Ovary (tissue), 7 donors: ENCODE measurements at regions not wholly inside any gene's neighbourhood (a gene's known extent, or its start where the extent isn't known, plus 50 kb on each side); places are given as distances from the start of the nearest gene placed in this dataset.

Source experiments
- DNase-seq, 5 donors: peaks; one replicate each; pipeline ENCODE4 v3.0.0-alpha.2; 2019 to 2020
- H3K27ac ChIP-seq, 2 donors: fragments of 200-600 bp; one replicate each; pipeline versions ENCODE4 v1.5.1 to v1.8.0; 2019 to 2022
- H3K27me3 ChIP-seq: fragments of 200-600 bp; one replicate; pipeline ENCODE4 v1.8.0; 2022
- H3K36me3 ChIP-seq: fragments of 200-600 bp; sonication (generic); one replicate; pipeline ENCODE4 v1.5.1; 2019
- H3K4me1 ChIP-seq: one replicate; pipeline ENCODE4 v1.8.1; 2013; ENCODE audit warnings: mild to moderate bottlenecking, moderate library complexity; ENCODE audit not compliant: insufficient read depth
- H3K4me3 ChIP-seq: fragments of 200-600 bp; sonication (generic); one replicate; pipeline ENCODE4 v1.5.1; 2017
- H3K9me3 ChIP-seq, 2 donors: fragments of 200-600 bp in 1 of 2; sonication (generic) in 1 of 2; one replicate each; pipeline versions ENCODE4 v1.5.1 to v1.8.1; 2013 to 2019; ENCODE audit warnings: mild to moderate bottlenecking in 1 of 2, moderate library complexity in 1 of 2
- EP300 ChIP-seq: sonication (generic); formaldehyde crosslinking; IDR thresholded peaks from one replicate; pipeline ENCODE4 v1.6.1; 2017; ENCODE audit warnings: antibody characterized with exemption
- POLR2A ChIP-seq: fragments of 450-650 bp; IDR thresholded peaks from one replicate; pipeline ENCODE4 v1.6.1; 2017; ENCODE audit warnings: antibody characterized with exemption, mild to moderate bottlenecking, moderate library complexity
- WGBS, 3 donors: extraction: QIAGEN DNeasy Blood & Tissue Kit in 1 of 3; methylation state at CpG; one replicate each; pipeline versions ENCODE4 v1.1.5 to v1.1.7; 2013 to 2017; 5-methylcytosine and 5-hydroxymethylcytosine counted together
- intact Hi-C, 4 donors: fragments of 100-400 bp; cut with DNase I; formaldehyde crosslinking; loops; one replicate each; pipeline versions ENCODE4 v1.11.0 to v1.15.1; 2022 to 2023
- TF ChIP-seq, protein P1 (sequence below), 3 donors: fragments of 450-650 bp in 2 of 3; fragments of 200-600 bp in 1 of 3; IDR thresholded peaks; one replicate each; pipeline versions ENCODE4 v1.5.1 to v1.8.0; 2016 to 2022; ENCODE audit warnings: antibody characterized with exemption in 3 of 3, mild to moderate bottlenecking in 1 of 3
- donor health status: DM: no; HTN: no; CAD: no; lungs with moderate emphysema.
- donor health status: DM: no; HTN: no; CAD: no.
- donor health status: Bipolar disorder and iron deficiency.
- donor health status: DM: no; HTN: no; CAD: no.
- donor health status: DM: yes; HTN: yes; CAD: no.

DNA sequence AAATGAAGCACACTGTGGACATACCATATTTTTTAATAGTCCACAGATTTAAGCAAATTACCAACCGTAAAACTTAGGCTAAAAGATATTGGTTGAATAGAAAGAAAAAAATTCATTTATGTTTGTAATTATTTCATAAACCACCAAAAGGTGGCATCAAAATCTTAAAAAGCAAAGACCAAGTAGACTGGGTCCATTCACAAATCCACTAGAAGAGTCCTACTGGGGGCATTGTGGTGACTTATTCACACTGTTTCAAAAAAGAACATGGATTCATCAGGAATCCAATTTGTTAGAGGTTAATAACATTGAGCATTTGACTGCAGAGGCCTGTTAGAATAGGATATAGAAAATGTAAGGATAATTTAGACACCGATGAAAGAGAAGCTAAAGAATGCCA, 194.9 kb upstream of the KYNU start:
- Histone ChIP-seq H3K36me3 (no peaks in the 10 kb centered on the region), H3K27ac (no peak overlapping the region), H3K27me3 (no peaks in the 10 kb centered on the region), H3K4me3 (no peak overlapping the region), H3K9me3 (no peaks in the 10 kb centered on the region), H3K4me1 (no peaks in the 10 kb centered on the region)
- no peak for DNase-seq
- intact Hi-C loops: no loop called here
- 79 to 86% (median 81%) methylated on average over 2 of the region's 2 CpGs for WGBS, 3 donors
- TF ChIP-seq EP300 (no peak), POLR2A (no peak)
- TF ChIP-seq, protein P1, sequence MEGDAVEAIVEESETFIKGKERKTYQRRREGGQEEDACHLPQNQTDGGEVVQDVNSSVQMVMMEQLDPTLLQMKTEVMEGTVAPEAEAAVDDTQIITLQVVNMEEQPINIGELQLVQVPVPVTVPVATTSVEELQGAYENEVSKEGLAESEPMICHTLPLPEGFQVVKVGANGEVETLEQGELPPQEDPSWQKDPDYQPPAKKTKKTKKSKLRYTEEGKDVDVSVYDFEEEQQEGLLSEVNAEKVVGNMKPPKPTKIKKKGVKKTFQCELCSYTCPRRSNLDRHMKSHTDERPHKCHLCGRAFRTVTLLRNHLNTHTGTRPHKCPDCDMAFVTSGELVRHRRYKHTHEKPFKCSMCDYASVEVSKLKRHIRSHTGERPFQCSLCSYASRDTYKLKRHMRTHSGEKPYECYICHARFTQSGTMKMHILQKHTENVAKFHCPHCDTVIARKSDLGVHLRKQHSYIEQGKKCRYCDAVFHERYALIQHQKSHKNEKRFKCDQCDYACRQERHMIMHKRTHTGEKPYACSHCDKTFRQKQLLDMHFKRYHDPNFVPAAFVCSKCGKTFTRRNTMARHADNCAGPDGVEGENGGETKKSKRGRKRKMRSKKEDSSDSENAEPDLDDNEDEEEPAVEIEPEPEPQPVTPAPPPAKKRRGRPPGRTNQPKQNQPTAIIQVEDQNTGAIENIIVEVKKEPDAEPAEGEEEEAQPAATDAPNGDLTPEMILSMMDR (IDR thresholded peaks at IDR 0.05): no peak

- H3K36me3 ChIP-seq: no peaks in the 10 kb centered on the region
- no peak for DNase-seq
- WGBS, 3 donors: 15 to 43% (median 26%) methylated on average over 1 of the region's 1 CpG
- H3K4me1 ChIP-seq: no peaks in the 10 kb centered on the region
- H3K27me3 ChIP-seq: no peaks in the 10 kb centered on the region
- intact Hi-C loops: no loop called here
- H3K4me3 ChIP-seq: no peak overlapping the region
- H3K27ac ChIP-seq: no peak overlapping the region
- no peaks in the 10 kb centered on the region for H3K9me3 ChIP-seq
- no peak for TF ChIP-seq EP300
- TF ChIP-seq, protein P1 (IDR thresholded peaks at IDR 0.05): no peak
- no peak for TF ChIP-seq POLR2A
These were observed 195.5 kb upstream of the KYNU start for GRCh38 chr2:142681952-142682351.

DNA sequence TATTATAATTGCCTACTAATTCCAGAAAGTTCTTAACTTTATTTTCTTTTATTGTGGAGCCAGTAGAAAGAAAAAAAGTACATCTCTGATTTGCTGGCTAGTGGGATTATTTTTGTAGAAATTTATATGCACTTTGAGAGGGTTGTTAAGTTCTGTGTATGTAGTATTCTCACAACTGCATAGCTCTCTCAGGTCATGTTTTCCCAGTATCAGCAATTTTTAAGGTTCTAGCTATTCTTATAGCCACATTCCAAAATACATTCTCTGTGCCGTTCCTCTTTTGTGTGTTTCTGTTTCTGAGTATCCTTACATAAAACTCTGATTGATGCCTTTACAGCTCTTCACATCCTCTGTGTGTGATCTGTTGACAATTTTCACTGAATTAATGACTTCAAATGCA, 199.3 kb upstream of the KYNU start:
- 57 to 80% (median 75%) methylated on average over 1 of the region's 1 CpG for WGBS, 3 donors

GRCh38 chr2:142675398-142675797, 202.1 kb upstream of the KYNU start:
- intact Hi-C loops: no loop called here
- TF ChIP-seq, protein P1 (IDR thresholded peaks at IDR 0.05): no peak
- TF ChIP-seq POLR2A: no peak
- TF ChIP-seq EP300: no peak
- 73 to 76% (median 76%) methylated on average over 5 of the region's 5 CpGs for WGBS, 3 donors

More for the DNA sequence above, 199.3 kb upstream of the KYNU start:
- Histone ChIP-seq H3K36me3 (no peaks in the 10 kb centered on the region), H3K27ac (no peak overlapping the region), H3K27me3 (no peaks in the 10 kb centered on the region), H3K4me1 (no peaks in the 10 kb centered on the region), H3K4me3 (no peak overlapping the region), H3K9me3 (no peaks in the 10 kb centered on the region)
- TF ChIP-seq POLR2A (no peak), EP300 (no peak)
- TF ChIP-seq, protein P1 (IDR thresholded peaks at IDR 0.05): no peak
- intact Hi-C loops: no loop called here
- no peak for DNase-seq

DNA sequence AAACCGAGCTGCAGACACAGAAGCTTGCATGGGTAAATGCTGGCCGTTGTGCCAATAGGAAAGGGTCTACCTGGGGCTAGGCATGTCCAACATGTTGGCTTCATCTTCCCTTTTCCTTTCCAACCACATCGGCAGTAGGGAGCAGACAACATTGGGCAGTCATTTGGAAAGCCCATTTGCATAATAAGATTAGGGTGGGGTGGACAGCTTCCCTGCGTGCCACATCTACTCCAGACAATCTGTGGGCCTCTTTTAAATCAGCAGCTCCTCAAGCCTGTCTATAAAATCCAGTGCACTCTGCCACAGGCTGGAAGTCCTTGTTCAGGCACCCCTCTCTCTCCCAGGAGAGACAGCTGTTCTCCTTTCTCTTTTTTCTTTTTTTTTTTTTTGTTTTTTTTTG, 203.6 kb upstream of the KYNU start:
- H3K36me3 ChIP-seq: no peaks in the 10 kb centered on the region
- H3K4me3 ChIP-seq: no peak overlapping the region
- intact Hi-C loops: no loop called here
- no peak for DNase-seq
- 86 to 89% (median 87%) methylated on average over 4 of the region's 4 CpGs for WGBS, 3 donors
- TF ChIP-seq, protein P1 (IDR thresholded peaks at IDR 0.05): no peak
- TF ChIP-seq EP300 (no peak), POLR2A (no peak)
- no peaks in the 10 kb centered on the region for H3K9me3 ChIP-seq
- H3K27ac ChIP-seq: no peak overlapping the region
- H3K27me3 ChIP-seq: no peaks in the 10 kb centered on the region
- no peaks in the 10 kb centered on the region for H3K4me1 ChIP-seq

More at GRCh38 chr2:142675398-142675797, 202.1 kb upstream of the KYNU start:
- Histone ChIP-seq H3K4me3 (no peak overlapping the region), H3K27ac (no peak overlapping the region), H3K4me1 (no peaks in the 10 kb centered on the region), H3K36me3 (no peaks in the 10 kb centered on the region), H3K9me3 (no peaks in the 10 kb centered on the region), H3K27me3 (no peaks in the 10 kb centered on the region)
- no peak for DNase-seq
